GM19240 (cell line): ENCODE measurements at regions not wholly inside any gene's neighbourhood (a gene's known extent, or its start where the extent isn't known, plus 50 kb on each side); places are given as distances from the start of the nearest gene placed in this dataset.

ENCODE experiments used
- DNase-seq: peaks from one replicate; pipeline ENCODE4 v3.0.0; 2011; ENCODE audit warnings: low spot score; ENCODE audit not compliant: insufficient read length

- DNase-seq = no peak
Measured at GRCh38 chr6:122116119-122116834, 283.2 kb upstream of the HSF2 start.

- DNase-seq = no peak
Measured at GRCh38 chr6:122116835-122117627, 282.4 kb upstream of the HSF2 start.

- no peak for DNase-seq
Measured at GRCh38 chr6:122118945-122119506, 280.4 kb upstream of the HSF2 start.

GRCh38 chr6:122122202-122122601, 277.2 kb upstream of the HSF2 start:
- no peak for DNase-seq

GRCh38 chr6:122122686-122123085, 276.8 kb upstream of the HSF2 start:
- DNase-seq = no peak

GRCh38 chr6:122124908-122125307, 274.5 kb upstream of the HSF2 start:
- DNase-seq = no peak

GRCh38 chr6:122126894-122127293, 272.6 kb upstream of the HSF2 start:
- DNase-seq = no peak

GRCh38 chr6:122128445-122128844, 271.0 kb upstream of the HSF2 start:
- no peak for DNase-seq

- DNase-seq = no peak
Measured at GRCh38 chr6:122129313-122130025, 270.0 kb upstream of the HSF2 start.

GRCh38 chr6:122130026-122130348, 269.5 kb upstream of the HSF2 start:
- no peak for DNase-seq

GRCh38 chr6:122130518-122130917, 268.9 kb upstream of the HSF2 start:
- DNase-seq = no peak

- no peak for DNase-seq
Measured at GRCh38 chr6:122136386-122136785, 263.1 kb upstream of the HSF2 start.

- no peak for DNase-seq
Measured at GRCh38 chr6:122140031-122140430, 259.4 kb upstream of the HSF2 start.

- DNase-seq = no peak
Measured at GRCh38 chr6:122141246-122141645, 258.2 kb upstream of the HSF2 start.

GRCh38 chr6:122143813-122144601, 255.4 kb upstream of the HSF2 start:
- DNase-seq = no peak

- no peak for DNase-seq
Measured at GRCh38 chr6:122145246-122145645, 254.2 kb upstream of the HSF2 start.

- DNase-seq = no peak
Measured at GRCh38 chr6:122145741-122146240, 253.7 kb upstream of the HSF2 start.

- DNase-seq = no peak
Measured at GRCh38 chr6:122147291-122147690, 252.2 kb upstream of the HSF2 start.

- no peak for DNase-seq
Measured at GRCh38 chr6:122151066-122151465, 248.4 kb upstream of the HSF2 start.

- DNase-seq = no peak
Measured at GRCh38 chr6:122151763-122152162, 247.7 kb upstream of the HSF2 start.

GRCh38 chr6:122153557-122153956, 245.9 kb upstream of the HSF2 start:
- DNase-seq = no peak
